HG03575 (cell line): ENCODE measurements at regions not wholly inside any gene's neighbourhood (a gene's known extent, or its start where the extent isn't known, plus 50 kb on each side); places are given as distances from the start of the nearest gene placed in this dataset.
"Not testable (repeated sequence)": the region's sequence is repeated elsewhere in the genome, so short reads cannot be mapped to it uniquely, and the experiment has no call there.

Source experiments
- ATAC-seq: cut with Tn5 transposase; IDR thresholded peaks from one replicate; pipeline ENCODE4 v1.9.1; 2021; ENCODE audit not compliant: unreplicated experiment, insufficient number of reproducible peaks, low FRiP score; ENCODE audit errors: extremely low read depth

- no peak for ATAC-seq
Measured at GRCh38 chr12:90216020-90216552, 507.4 kb upstream of the ATP2B1 start.

- ATAC-seq, result no peak
Measured at GRCh38 chr12:90211017-90211416, 502.4 kb upstream of the ATP2B1 start.

- no peak for ATAC-seq
Measured at GRCh38 chr12:90209029-90209428, 500.4 kb upstream of the ATP2B1 start.

GRCh38 chr12:90208379-90208778, 499.7 kb upstream of the ATP2B1 start:
- not testable (repeated sequence) for ATAC-seq

- ATAC-seq, result no peak
Measured at GRCh38 chr12:90207799-90208198, 499.2 kb upstream of the ATP2B1 start.

GRCh38 chr12:90205165-90205564, 496.5 kb upstream of the ATP2B1 start:
- no peak for ATAC-seq

GRCh38 chr12:90203556-90203955, 494.9 kb upstream of the ATP2B1 start:
- ATAC-seq, result no peak

GRCh38 chr12:90199006-90199405, 490.4 kb upstream of the ATP2B1 start:
- no peak for ATAC-seq

- ATAC-seq, result no peak
Measured at GRCh38 chr12:90193500-90193899, 484.9 kb upstream of the ATP2B1 start.

GRCh38 chr12:90188857-90189256, 480.2 kb upstream of the ATP2B1 start:
- no peak for ATAC-seq

- ATAC-seq, result no peak
Measured at GRCh38 chr12:90183201-90183600, 474.6 kb upstream of the ATP2B1 start.

- no peak for ATAC-seq
Measured at GRCh38 chr12:90181216-90181615, 472.6 kb upstream of the ATP2B1 start.

GRCh38 chr12:90174956-90175355, 466.3 kb upstream of the ATP2B1 start:
- ATAC-seq, result no peak

GRCh38 chr12:90174198-90174510, 465.5 kb upstream of the ATP2B1 start:
- peak; percentile 66 for ATAC-seq

- no peak for ATAC-seq
Measured at GRCh38 chr12:90173499-90174197, 465.0 kb upstream of the ATP2B1 start.

- ATAC-seq, result no peak
Measured at GRCh38 chr12:90172524-90172923, 463.9 kb upstream of the ATP2B1 start.

GRCh38 chr12:90170740-90171139, 462.1 kb upstream of the ATP2B1 start:
- no peak for ATAC-seq

GRCh38 chr12:90167518-90168208, 459.0 kb upstream of the ATP2B1 start:
- ATAC-seq, result no peak

GRCh38 chr12:90166671-90167070, 458.0 kb upstream of the ATP2B1 start:
- no peak for ATAC-seq

GRCh38 chr12:90166012-90166411, 457.4 kb upstream of the ATP2B1 start:
- ATAC-seq, result no peak

GRCh38 chr12:90163975-90164374, 455.3 kb upstream of the ATP2B1 start:
- ATAC-seq, result no peak
